ENCODE measurements at regions not wholly inside any gene's neighbourhood (a gene's known extent, or its start where the extent isn't known, plus 50 kb on each side); places are given as distances from the start of the nearest gene placed in this dataset.

GRCh38 chr3:153052096-153052460 lies 109.9 kb upstream of the RAP2B start:
- peak in 2 of 3 donors; percentile 60 to 72 for TF ChIP-seq POLR2AphosphoS5 (IDR thresholded peaks at IDR 0.05)
- TF ChIP-seq, protein P1, sequence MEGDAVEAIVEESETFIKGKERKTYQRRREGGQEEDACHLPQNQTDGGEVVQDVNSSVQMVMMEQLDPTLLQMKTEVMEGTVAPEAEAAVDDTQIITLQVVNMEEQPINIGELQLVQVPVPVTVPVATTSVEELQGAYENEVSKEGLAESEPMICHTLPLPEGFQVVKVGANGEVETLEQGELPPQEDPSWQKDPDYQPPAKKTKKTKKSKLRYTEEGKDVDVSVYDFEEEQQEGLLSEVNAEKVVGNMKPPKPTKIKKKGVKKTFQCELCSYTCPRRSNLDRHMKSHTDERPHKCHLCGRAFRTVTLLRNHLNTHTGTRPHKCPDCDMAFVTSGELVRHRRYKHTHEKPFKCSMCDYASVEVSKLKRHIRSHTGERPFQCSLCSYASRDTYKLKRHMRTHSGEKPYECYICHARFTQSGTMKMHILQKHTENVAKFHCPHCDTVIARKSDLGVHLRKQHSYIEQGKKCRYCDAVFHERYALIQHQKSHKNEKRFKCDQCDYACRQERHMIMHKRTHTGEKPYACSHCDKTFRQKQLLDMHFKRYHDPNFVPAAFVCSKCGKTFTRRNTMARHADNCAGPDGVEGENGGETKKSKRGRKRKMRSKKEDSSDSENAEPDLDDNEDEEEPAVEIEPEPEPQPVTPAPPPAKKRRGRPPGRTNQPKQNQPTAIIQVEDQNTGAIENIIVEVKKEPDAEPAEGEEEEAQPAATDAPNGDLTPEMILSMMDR (IDR thresholded peaks at IDR 0.05): no peak
